GM18909 (cell line): ENCODE measurements at regions not wholly inside any gene's neighbourhood (a gene's known extent, or its start where the extent isn't known, plus 50 kb on each side); places are given as distances from the start of the nearest gene placed in this dataset.
"Not testable (repeated sequence)": the region's sequence is repeated elsewhere in the genome, so short reads cannot be mapped to it uniquely, and the experiment has no call there.

Source experiments
- ATAC-seq: cut with Tn5 transposase; IDR thresholded peaks from one replicate; pipeline ENCODE4 v1.9.1; 2021; ENCODE audit warnings: mild to moderate bottlenecking; ENCODE audit not compliant: unreplicated experiment, poor library complexity

- no peak for ATAC-seq
These were observed 411.8 kb downstream of the PPP1R2C start for GRCh38 chrX:42366181-42366580.

- ATAC-seq: no peak
These were observed 415.7 kb downstream of the PPP1R2C start for GRCh38 chrX:42362219-42362618.

- ATAC-seq: not testable (repeated sequence)
These were observed 419.6 kb upstream of the CASK start for GRCh38 chrX:42342981-42343380.
